PC-3 (cell line): ENCODE measurements at regions not wholly inside any gene's neighbourhood (a gene's known extent, or its start where the extent isn't known, plus 50 kb on each side); places are given as distances from the start of the nearest gene placed in this dataset.

Source experiments
- ATAC-seq: fragments of 200-7000 bp; cut with Tn5 transposase; 2 replicates; pipeline ENCODE4 v1.9.1; 2020; ENCODE audit warnings: mild to moderate bottlenecking, moderate library complexity
- BruUV-seq: library from RNA; stranded (reverse); fragments of 400-500 nt; replicated peaks from 2 replicates; lab custom pipeline; 2021; lab: Mats Ljungman, UMichigan
- CTCF ChIA-PET: fragments of 300-600 bp; sonication (Branson Sonifier 250); formaldehyde crosslinking; loops from one replicate; lab custom pipeline; 2022; ENCODE audit warnings: antibody characterized with exemption; lab: Charles Lee
- POLR2A ChIA-PET: fragments of 300-600 bp; sonication (Branson Sonifier 250); formaldehyde crosslinking; loops from one replicate; lab custom pipeline; 2022; ENCODE audit warnings: antibody characterized with exemption; ENCODE audit not compliant: unreplicated experiment; lab: Charles Lee
- DNase-seq: peaks from one replicate; pipeline ENCODE4 v3.0.0-alpha.2; 2015
- H2AFZ ChIP-seq: fragments of 300-600 bp; sonication (generic); 2 replicates; pipeline ENCODE4 v1.6.0; 2016; ENCODE audit warnings: antibody characterized with exemption, low read length
- H3F3A ChIP-seq: fragments of 300-600 bp; sonication (generic); one replicate; pipeline ENCODE4 v1.6.0; 2017; ENCODE audit warnings: antibody characterized with exemption, low read length, control low read depth, mild to moderate bottlenecking; ENCODE audit not compliant: unreplicated experiment
- H3K27ac ChIP-seq: fragments of 300-600 bp; sonication (generic); 2 replicates; pipeline ENCODE4 v1.5.1; 2016; ENCODE audit warnings: mild to moderate bottlenecking, low read length
- H3K27me3 ChIP-seq: fragments of 300-600 bp; sonication (generic); 2 replicates; pipeline ENCODE4 v1.6.1; 2016; ENCODE audit warnings: low read length, mixed read lengths
- H3K36me3 ChIP-seq: fragments of 300-600 bp; sonication (generic); 2 replicates; pipeline ENCODE4 v1.6.1; 2016; ENCODE audit warnings: low read depth, mixed run types, low read length, mixed read lengths
- H3K4me1 ChIP-seq: fragments of 300-600 bp; sonication (generic); 2 replicates; pipeline ENCODE4 v1.5.1; 2016; ENCODE audit warnings: low read length; ENCODE audit not compliant: insufficient read depth
- H3K4me2 ChIP-seq: fragments of 300-600 bp; sonication (generic); 2 replicates; pipeline ENCODE4 v1.6.0; 2016; ENCODE audit warnings: low read length
- H3K4me3 ChIP-seq: fragments of 300-600 bp; sonication (generic); 2 replicates; pipeline ENCODE4 v1.5.1; 2016; ENCODE audit warnings: mild to moderate bottlenecking, low read length, mixed read lengths
- H3K79me2 ChIP-seq: fragments of 300-600 bp; sonication (generic); 2 replicates; pipeline ENCODE4 v1.6.1; 2017; ENCODE audit warnings: low read length, mixed read lengths
- H3K9ac ChIP-seq: fragments of 300-600 bp; sonication (generic); 2 replicates; pipeline ENCODE4 v1.6.0; 2016; ENCODE audit warnings: mild to moderate bottlenecking, low read length
- H3K9me2 ChIP-seq: fragments of 300-600 bp; sonication (generic); replicated peaks from 2 replicates; pipeline ENCODE4 v1.6.1; 2016; ENCODE audit warnings: mixed run types, low read length, mixed read lengths
- H3K9me3 ChIP-seq: fragments of 300-600 bp; sonication (generic); 2 replicates; pipeline ENCODE4 v1.6.1; 2016; ENCODE audit warnings: low read length, mixed read lengths
- H4K20me1 ChIP-seq: fragments of 300-600 bp; sonication (generic); 2 replicates; pipeline ENCODE4 v1.6.1; 2016; ENCODE audit warnings: low read length, mixed read lengths
- CTCF ChIP-seq: fragments of 300-600 bp; sonication (generic); conservative IDR thresholded peaks from 2 replicates; pipeline ENCODE4 v1.5.1; 2017; ENCODE audit warnings: antibody characterized with exemption, low read depth, mild to moderate bottlenecking, low read length
- EZH2 ChIP-seq: fragments of 300-600 bp; sonication (generic); IDR thresholded peaks from one replicate; pipeline ENCODE4 v1.6.1; 2017; ENCODE audit warnings: antibody characterized with exemption, mild to moderate bottlenecking, low read length; ENCODE audit not compliant: unreplicated experiment
- EZH2phosphoT487 ChIP-seq: fragments of 300-600 bp; sonication (generic); IDR thresholded peaks from 2 replicates; pipeline ENCODE4 v1.6.1; 2018; ENCODE audit warnings: mild to moderate bottlenecking, antibody characterized with exemption, low read length, borderline replicate concordance
- intact Hi-C: fragments of 100-400 bp; cut with micrococcal nuclease; formaldehyde crosslinking; loops from 2 replicates; pipeline ENCODE4 v1.9.0; 2023

GRCh38 chr2:216923706-216924105 is 63.8 kb upstream of the TNP1 start:
- ATAC-seq (no peak), DNase-seq (no peak)
- Histone ChIP-seq H3K4me3 (no peak overlapping the region), H3K9me3 (no peaks in the 10 kb centered on the region), H3K27ac (no peak overlapping the region), H3F3A (no peaks in the 10 kb centered on the region), H3K27me3 (no peaks in the 10 kb centered on the region), H3K4me1 (no peaks in the 10 kb centered on the region), H4K20me1 (no peaks in the 10 kb centered on the region), H3K36me3 (no peaks in the 10 kb centered on the region), H3K79me2 (no peaks in the 10 kb centered on the region), H2AFZ (no peak overlapping the region), H3K9ac (no peak overlapping the region), H3K9me2 (no peaks in the 10 kb centered on the region), H3K4me2 (no peak overlapping the region)
- ChIA-PET POLR2A (no interaction called here), CTCF (no interaction called here)
- intact Hi-C loops: no loop called here
- BruUV-seq: no TSS peak
- TF ChIP-seq EZH2 (no peak), EZH2phosphoT487 (no peak), CTCF (no peak)

- H3K9ac ChIP-seq: no peak overlapping the region
- no peaks in the 10 kb centered on the region for H3K9me3 ChIP-seq
- no peak overlapping the region for H3K27ac ChIP-seq
- CTCF ChIA-PET: no interaction called here
- H3K27me3 ChIP-seq: no peaks in the 10 kb centered on the region
- H3F3A ChIP-seq: no peaks in the 10 kb centered on the region
- intact Hi-C loops: no loop called here
- peaks cover 13% of the 10 kb centered on the region for H3K4me1 ChIP-seq
- no peaks in the 10 kb centered on the region for H3K9me2 ChIP-seq
- H2AFZ ChIP-seq: no peak overlapping the region
- no peak for ATAC-seq
- no TSS peak for BruUV-seq
- no peaks in the 10 kb centered on the region for H3K79me2 ChIP-seq
- POLR2A ChIA-PET: interaction anchor here (0.6 kb wide), 1 partner anchor 416 kb away, joined by 3 read pairs; no protein-coding TSS in a partner anchor
- no peaks in the 10 kb centered on the region for H4K20me1 ChIP-seq
- no peak for TF ChIP-seq CTCF
- TF ChIP-seq EZH2: no peak
- no peak for TF ChIP-seq EZH2phosphoT487
- no peaks in the 10 kb centered on the region for H3K36me3 ChIP-seq
- DNase-seq: no peak
- H3K4me3 ChIP-seq: no peak overlapping the region
- H3K4me2 ChIP-seq: no peak overlapping the region
These were observed 62.4 kb upstream of the TNP1 start for GRCh38 chr2:216922175-216922780.

- no peaks in the 10 kb centered on the region for H3K36me3 ChIP-seq
- intact Hi-C loops: no loop called here
- H3K4me3 ChIP-seq: no peak overlapping the region
- no peak overlapping the region for H2AFZ ChIP-seq
- no peak overlapping the region for H3K4me2 ChIP-seq
- H3K79me2 ChIP-seq: no peaks in the 10 kb centered on the region
- no peaks in the 10 kb centered on the region for H3K9me3 ChIP-seq
- H3K27ac ChIP-seq: no peak overlapping the region
- no peak for TF ChIP-seq CTCF
- TF ChIP-seq EZH2: no peak
- ChIA-PET POLR2A (no interaction called here), CTCF (no interaction called here)
- no peaks in the 10 kb centered on the region for H3K9me2 ChIP-seq
- no peak for ATAC-seq
- no peaks in the 10 kb centered on the region for H3K27me3 ChIP-seq
- no peak for DNase-seq
- H3F3A ChIP-seq: no peaks in the 10 kb centered on the region
- H3K9ac ChIP-seq: no peak overlapping the region
- no peaks in the 10 kb centered on the region for H4K20me1 ChIP-seq
- no TSS peak for BruUV-seq
- peaks cover 20% of the 10 kb centered on the region for H3K4me1 ChIP-seq
These were observed 61.1 kb upstream of the TNP1 start for GRCh38 chr2:216920937-216921456.
